Uterus (tissue), 2 donors: ENCODE measurements at regions not wholly inside any gene's neighbourhood (a gene's known extent, or its start where the extent isn't known, plus 50 kb on each side); places are given as distances from the start of the nearest gene placed in this dataset.

Source experiments
- POLR2A ChIP-seq, 2 donors: fragments of 450-650 bp; IDR thresholded peaks; one replicate each; pipeline ENCODE4 v1.6.1; 2016; ENCODE audit warnings: antibody characterized with exemption in 2 of 2, mild to moderate bottlenecking in 1 of 2, moderate library complexity in 1 of 2
- TF ChIP-seq, protein P1 (sequence below), 4 experiments: fragments of 200-600 bp in 2 of 4; fragments of 450-650 bp in 2 of 4; sonication (generic) in 2 of 4; IDR thresholded peaks; one replicate each; pipeline ENCODE4 v1.5.1; 2016 to 2019; ENCODE audit warnings: antibody characterized with exemption in 4 of 4, mild to moderate bottlenecking in 2 of 4, moderate library complexity in 1 of 4

DNA sequence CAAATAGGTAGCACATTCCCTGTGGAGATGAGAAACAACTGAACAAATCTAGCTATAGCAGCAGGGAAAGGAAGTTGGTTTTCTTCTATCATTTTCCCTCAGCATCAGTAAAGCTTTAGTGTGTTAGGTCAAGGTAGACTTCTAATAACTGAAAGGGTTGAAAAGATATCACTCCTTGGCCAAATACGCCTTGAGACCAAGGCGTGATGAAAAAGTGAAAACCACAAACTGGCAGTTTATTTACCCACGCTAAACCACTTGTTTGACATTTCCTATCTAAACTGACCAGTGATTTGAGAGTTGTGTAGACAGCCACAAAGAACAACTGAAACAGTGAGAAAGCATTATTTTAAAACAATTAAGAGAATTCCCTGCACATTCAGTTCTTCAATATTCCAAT, 99.6 kb upstream of the SOX5 start:
- TF ChIP-seq, protein P1, sequence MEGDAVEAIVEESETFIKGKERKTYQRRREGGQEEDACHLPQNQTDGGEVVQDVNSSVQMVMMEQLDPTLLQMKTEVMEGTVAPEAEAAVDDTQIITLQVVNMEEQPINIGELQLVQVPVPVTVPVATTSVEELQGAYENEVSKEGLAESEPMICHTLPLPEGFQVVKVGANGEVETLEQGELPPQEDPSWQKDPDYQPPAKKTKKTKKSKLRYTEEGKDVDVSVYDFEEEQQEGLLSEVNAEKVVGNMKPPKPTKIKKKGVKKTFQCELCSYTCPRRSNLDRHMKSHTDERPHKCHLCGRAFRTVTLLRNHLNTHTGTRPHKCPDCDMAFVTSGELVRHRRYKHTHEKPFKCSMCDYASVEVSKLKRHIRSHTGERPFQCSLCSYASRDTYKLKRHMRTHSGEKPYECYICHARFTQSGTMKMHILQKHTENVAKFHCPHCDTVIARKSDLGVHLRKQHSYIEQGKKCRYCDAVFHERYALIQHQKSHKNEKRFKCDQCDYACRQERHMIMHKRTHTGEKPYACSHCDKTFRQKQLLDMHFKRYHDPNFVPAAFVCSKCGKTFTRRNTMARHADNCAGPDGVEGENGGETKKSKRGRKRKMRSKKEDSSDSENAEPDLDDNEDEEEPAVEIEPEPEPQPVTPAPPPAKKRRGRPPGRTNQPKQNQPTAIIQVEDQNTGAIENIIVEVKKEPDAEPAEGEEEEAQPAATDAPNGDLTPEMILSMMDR (IDR thresholded peaks at IDR 0.05) = no peak
- TF ChIP-seq POLR2A (IDR thresholded peaks at IDR 0.05) = no peak
